ENCODE measurements at regions not wholly inside any gene's neighbourhood (a gene's known extent, or its start where the extent isn't known, plus 50 kb on each side); places are given as distances from the start of the nearest gene placed in this dataset.

- ATAC-seq, result no peak
- Histone ChIP-seq H3K9ac (ENCODE audit: insufficient read depth, low read depth, low read length) (no peak overlapping the region), H3K4me3 (replicated peaks in 1 of 3; ENCODE audit: insufficient read depth in 1 of 3, low read depth in 2 of 3, low read length in 3 of 3) (no peak overlapping the region), H3K79me2 (ENCODE audit: insufficient read depth, low read length) (no peaks in the 10 kb centered on the region), H3K27me3 (ENCODE audit: control insufficient read depth in 1 of 2, insufficient read depth in 2 of 2, low read length in 2 of 2) (peaks cover 5 to 27% of the 10 kb centered on the region in 2 experiments; a peak in 3 of 5 replicates), H3K36me3 (replicated peaks in 1 of 2; ENCODE audit: control insufficient read depth in 1 of 2, insufficient read depth in 2 of 2, low read length in 2 of 2) (no peaks in the 10 kb centered on the region), H3K27ac (ENCODE audit: extremely low read length, insufficient read depth, low read length) (no peak overlapping the region), H2AFZ (ENCODE audit: low read length) (no peak overlapping the region), H3K9me3 (ENCODE audit: low read length) (no peaks in the 10 kb centered on the region), H3K4me2 (ENCODE audit: low read depth, low read length) (no peak overlapping the region), H4K20me1 (ENCODE audit: insufficient read depth, low read length) (no peaks in the 10 kb centered on the region), H3K4me1 (ENCODE audit: insufficient read depth, low read length) (no peaks in the 10 kb centered on the region)
- in situ Hi-C loops (cut with HindIII; ENCODE audit: extremely low pct_ligation_motif_present, low pct_unique_long_range_greater_than_20kb), result no loop called here
- CTCF ChIA-PET (ENCODE audit: low intra/inter-chr PET ratio, low total read pairs), result no interaction called here
- TF ChIP-seq ZNF879 (CRISPR knock-in tag; IDR thresholded peaks at IDR 0.05), result no peak
- no peak for TF ChIP-seq ASH2L (IDR thresholded peaks at IDR 0.05; ENCODE audit: insufficient read length, low read depth, low read length)
- no peak for TF ChIP-seq ZNF354B (CRISPR knock-in tag; IDR thresholded peaks at IDR 0.05)
- no peak for TF ChIP-seq ZNF83 (CRISPR knock-in tag; IDR thresholded peaks at IDR 0.05; ENCODE audit: borderline replicate concordance)
- no peak for TF ChIP-seq KDM2A (CRISPR knock-in tag; IDR thresholded peaks at IDR 0.05; ENCODE audit: borderline replicate concordance, low read depth)
- no peak for TF ChIP-seq CBX5 (CRISPR knock-in tag; IDR thresholded peaks at IDR 0.05; ENCODE audit: borderline replicate concordance)
- no peak for TF ChIP-seq USF2 (IDR thresholded peaks at IDR 0.05; ENCODE audit: low read depth, low read length)
- no peak for TF ChIP-seq USF2 (CRISPR knock-in tag; IDR thresholded peaks at IDR 0.05; ENCODE audit: borderline replicate concordance)
- no peak for TF ChIP-seq KIAA2018 (CRISPR knock-in tag; IDR thresholded peaks at IDR 0.05; ENCODE audit: borderline replicate concordance)
- no peak for DNase-seq (ENCODE audit: low spot score)
- WGBS (ENCODE audit: low lambda C conversion rate), result 9% methylated on average over 5 of the region's 7 CpGs
- no TSS peak for BruUV-seq (replicated peaks)
- FAIRE-seq, result no peak
- intact Hi-C loops (cut with micrococcal nuclease; ENCODE audit: unreplicated experiment), result no loop called here
- POLR2A ChIA-PET, result no interaction called here
Measured at GRCh38 chr10:69709366-69709941, 79.4 kb downstream of the FAM241B start.
